ENCODE measurements at regions not wholly inside any gene's neighbourhood (a gene's known extent, or its start where the extent isn't known, plus 50 kb on each side); places are given as distances from the start of the nearest gene placed in this dataset.
"Not testable (repeated sequence)": the region's sequence is repeated elsewhere in the genome, so short reads cannot be mapped to it uniquely, and the experiment has no call there.

DNA sequence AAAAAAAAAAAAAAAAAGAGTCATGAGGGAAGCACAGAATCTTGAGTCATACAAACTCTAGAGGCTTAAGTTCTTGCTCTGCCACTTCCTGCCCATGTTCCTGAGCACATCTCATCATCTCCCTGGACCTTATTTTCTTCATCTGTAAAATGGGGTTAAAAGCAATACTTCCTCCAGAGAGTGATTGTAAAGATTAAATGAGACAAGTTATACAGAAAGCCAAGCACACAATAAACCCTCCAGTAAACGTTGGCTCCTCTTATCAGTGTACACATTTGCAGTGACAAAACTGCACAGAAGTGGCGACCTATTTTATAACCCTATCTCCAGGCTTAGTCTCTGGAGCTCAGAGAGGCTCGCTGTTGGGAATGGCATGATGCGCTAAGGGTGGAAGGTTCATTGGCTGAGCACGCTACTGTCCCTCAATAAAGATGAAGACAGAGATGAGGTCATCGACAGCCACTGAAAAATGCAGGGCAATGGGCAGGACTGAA, 82.1 kb downstream of the RRAGC start:
- H3K4me1 ChIP-seq (ENCODE audit: control insufficient read depth, insufficient read depth, low read length), result no peaks in the 10 kb centered on the region
- H3K9me3 ChIP-seq (ENCODE audit: control insufficient read depth, low read length), result no peaks in the 10 kb centered on the region
- H3K36me3 ChIP-seq (ENCODE audit: control insufficient read depth, insufficient read depth, low read length, severe bottlenecking), result no peaks in the 10 kb centered on the region
- H3K4me3 ChIP-seq (ENCODE audit: low read length), result no peak overlapping the region
- H3K27me3 ChIP-seq (replicated peaks; ENCODE audit: control insufficient read depth, insufficient read depth, low read length), result peaks cover 41% of the 10 kb centered on the region
- DNase-seq (ENCODE audit: low read depth), result no peak
- no peak overlapping the region for H3K9ac ChIP-seq (ENCODE audit: low read length)

DNA sequence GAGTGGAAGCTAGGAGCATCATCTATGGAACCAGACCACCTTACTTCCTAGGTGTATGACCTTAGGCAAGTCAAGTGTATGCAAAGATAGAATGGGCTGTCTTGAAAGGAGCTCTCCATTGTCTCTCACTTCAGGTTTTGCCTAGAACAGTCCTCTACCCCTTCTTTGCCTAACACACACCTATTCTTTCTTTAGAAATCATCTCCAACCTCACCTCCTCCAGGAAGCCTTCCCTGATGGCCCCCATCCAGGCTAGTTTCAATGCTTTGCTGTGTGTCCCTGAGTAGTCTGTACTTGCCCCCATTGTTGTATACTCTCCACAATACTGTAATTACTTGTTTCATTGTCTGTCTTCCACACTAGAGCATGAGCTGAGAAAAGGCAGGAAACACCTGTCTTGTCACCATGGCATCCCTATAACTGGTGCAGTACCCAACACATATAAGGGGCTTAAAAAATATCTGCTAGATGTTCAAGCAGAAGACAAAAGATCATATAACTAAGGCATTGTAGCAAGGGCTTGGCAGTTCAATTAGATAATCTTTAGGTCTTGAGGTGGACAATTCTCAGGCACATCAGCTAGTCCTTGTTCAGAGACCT, 83.0 kb downstream of the RRAGC start:
- peaks cover 32% of the 10 kb centered on the region for H3K27me3 ChIP-seq (replicated peaks; ENCODE audit: control insufficient read depth, insufficient read depth, low read length)
- no peak for DNase-seq (ENCODE audit: low read depth)
- no peak overlapping the region for H3K9ac ChIP-seq (ENCODE audit: low read length)
- no peak overlapping the region for H3K4me3 ChIP-seq (ENCODE audit: low read length)
- H3K36me3 ChIP-seq (ENCODE audit: control insufficient read depth, insufficient read depth, low read length, severe bottlenecking), result no peaks in the 10 kb centered on the region
- no peaks in the 10 kb centered on the region for H3K9me3 ChIP-seq (ENCODE audit: control insufficient read depth, low read length)
- H3K4me1 ChIP-seq (ENCODE audit: control insufficient read depth, insufficient read depth, low read length), result no peaks in the 10 kb centered on the region

DNA sequence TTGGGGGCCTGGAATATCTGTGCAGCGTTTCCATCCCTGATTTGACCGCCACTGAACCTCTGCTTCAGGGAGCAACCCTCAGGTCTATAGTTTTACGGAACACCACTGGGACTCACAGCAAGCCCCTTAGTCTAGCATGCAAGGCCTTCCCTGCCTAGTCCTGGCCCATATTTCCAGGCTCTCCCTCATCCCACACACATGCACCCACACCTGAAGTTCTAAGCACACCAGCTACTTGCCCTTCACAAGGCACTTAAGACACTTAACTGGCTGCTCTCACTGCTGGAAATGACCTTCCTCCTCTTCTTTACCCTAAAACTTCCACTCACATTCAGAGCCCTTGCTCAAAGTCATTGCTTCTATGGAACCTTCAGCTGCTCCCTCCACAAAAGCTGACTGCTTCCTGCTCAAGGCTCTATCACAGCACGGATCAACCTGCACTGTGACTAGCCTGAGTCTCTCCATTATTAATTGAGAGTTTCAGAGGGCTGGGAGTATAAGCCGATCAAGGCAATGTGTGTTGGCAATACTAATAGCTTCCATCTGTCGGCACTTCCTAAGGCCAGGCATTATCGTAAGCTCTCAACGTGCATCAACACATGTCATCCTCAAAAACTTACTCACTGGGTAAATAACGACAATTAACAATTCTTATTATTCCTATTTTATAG, 84.3 kb downstream of the RRAGC start:
- Histone ChIP-seq H3K9me3 (ENCODE audit: control insufficient read depth, low read length) (no peaks in the 10 kb centered on the region), H3K9ac (ENCODE audit: low read length) (no peak overlapping the region), H3K4me3 (ENCODE audit: low read length) (no peak overlapping the region), H3K4me1 (ENCODE audit: control insufficient read depth, insufficient read depth, low read length) (no peaks in the 10 kb centered on the region), H3K27me3 (replicated peaks; ENCODE audit: control insufficient read depth, insufficient read depth, low read length) (peaks cover 25% of the 10 kb centered on the region), H3K36me3 (ENCODE audit: control insufficient read depth, insufficient read depth, low read length, severe bottlenecking) (no peaks in the 10 kb centered on the region)
- no peak for DNase-seq (ENCODE audit: low read depth)

DNA sequence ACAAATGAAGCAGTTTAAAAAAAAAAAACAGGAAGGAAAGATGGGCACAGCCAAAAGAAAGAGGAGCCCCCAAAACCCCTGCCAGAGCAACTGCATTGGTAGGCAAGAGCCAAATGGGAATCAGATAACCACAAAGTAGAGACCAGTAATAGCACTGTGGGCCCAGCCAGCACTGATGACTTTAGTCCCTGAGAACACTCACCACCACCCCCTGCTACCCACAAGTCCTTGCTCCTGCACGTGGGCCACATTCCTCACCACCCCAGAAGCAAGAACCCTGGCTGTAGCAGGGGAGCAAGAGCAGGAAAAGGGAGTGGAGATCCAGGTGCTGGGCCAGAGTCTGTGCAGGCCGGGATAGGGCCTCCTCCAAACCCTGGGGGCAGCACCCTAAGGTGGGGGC, 86.1 kb downstream of the RRAGC start:
- H3K4me1 ChIP-seq (ENCODE audit: control insufficient read depth, insufficient read depth, low read length), result no peaks in the 10 kb centered on the region
- peaks cover 13% of the 10 kb centered on the region for H3K27me3 ChIP-seq (replicated peaks; ENCODE audit: control insufficient read depth, insufficient read depth, low read length)
- H3K4me3 ChIP-seq (ENCODE audit: low read length), result no peak overlapping the region
- no peaks in the 10 kb centered on the region for H3K36me3 ChIP-seq (ENCODE audit: control insufficient read depth, insufficient read depth, low read length, severe bottlenecking)
- DNase-seq (ENCODE audit: low read depth), result no peak
- H3K9me3 ChIP-seq (ENCODE audit: control insufficient read depth, low read length), result no peaks in the 10 kb centered on the region
- H3K9ac ChIP-seq (ENCODE audit: low read length), result no peak overlapping the region

DNA sequence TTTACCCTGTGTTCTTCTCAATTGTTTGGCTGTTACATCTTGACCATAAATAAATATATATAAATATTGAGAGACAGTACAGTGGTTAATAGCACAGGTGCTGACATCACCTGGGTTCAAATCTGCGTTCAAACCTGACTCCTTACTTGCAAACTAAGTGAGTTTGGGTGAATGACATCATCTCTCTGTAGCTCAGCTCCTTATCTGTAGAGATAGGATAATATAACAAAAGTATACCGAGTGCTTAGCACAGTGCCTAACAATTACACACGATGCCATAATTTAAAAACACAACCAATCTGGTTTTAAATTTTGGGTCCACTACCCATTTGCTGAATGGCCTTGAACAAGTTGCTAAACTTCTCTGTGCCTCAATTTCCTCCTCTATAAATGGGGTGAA, 86.6 kb downstream of the RRAGC start:
- H3K9me3 ChIP-seq (ENCODE audit: control insufficient read depth, low read length), result no peaks in the 10 kb centered on the region
- DNase-seq (ENCODE audit: low read depth), result no peak
- no peak overlapping the region for H3K4me3 ChIP-seq (ENCODE audit: low read length)
- no peaks in the 10 kb centered on the region for H3K36me3 ChIP-seq (ENCODE audit: control insufficient read depth, insufficient read depth, low read length, severe bottlenecking)
- H3K9ac ChIP-seq (ENCODE audit: low read length), result no peak overlapping the region
- no peaks in the 10 kb centered on the region for H3K4me1 ChIP-seq (ENCODE audit: control insufficient read depth, insufficient read depth, low read length)
- H3K27me3 ChIP-seq (replicated peaks; ENCODE audit: control insufficient read depth, insufficient read depth, low read length), result peaks cover 9% of the 10 kb centered on the region

DNA sequence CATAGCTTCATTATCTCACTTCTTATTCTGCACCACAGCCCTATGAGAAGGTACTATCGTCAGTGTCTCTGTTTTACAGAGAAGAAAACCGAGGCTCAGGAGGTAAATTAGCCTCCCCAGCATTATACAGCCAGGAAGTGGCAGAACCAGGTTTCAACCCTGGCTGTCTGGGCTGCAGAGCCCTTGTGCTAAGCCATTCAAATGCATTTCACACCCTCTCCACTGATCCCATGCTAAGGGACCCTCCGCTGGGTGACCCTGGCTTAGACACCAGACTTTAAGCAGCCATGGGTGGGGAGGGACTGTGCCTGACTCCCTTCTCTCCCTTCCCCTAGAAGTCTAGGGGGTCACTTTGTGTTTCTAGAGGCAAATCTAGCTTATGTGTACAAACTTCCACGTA, 87.5 kb downstream of the RRAGC start:
- Histone ChIP-seq H3K4me3 (ENCODE audit: low read length) (no peak overlapping the region), H3K36me3 (ENCODE audit: control insufficient read depth, insufficient read depth, low read length, severe bottlenecking) (no peaks in the 10 kb centered on the region), H3K27me3 (replicated peaks; ENCODE audit: control insufficient read depth, insufficient read depth, low read length) (peaks cover 10% of the 10 kb centered on the region), H3K9ac (ENCODE audit: low read length) (no peak overlapping the region), H3K4me1 (ENCODE audit: control insufficient read depth, insufficient read depth, low read length) (no peaks in the 10 kb centered on the region), H3K9me3 (ENCODE audit: control insufficient read depth, low read length) (no peaks in the 10 kb centered on the region)
- DNase-seq (ENCODE audit: low read depth), result no peak

DNA sequence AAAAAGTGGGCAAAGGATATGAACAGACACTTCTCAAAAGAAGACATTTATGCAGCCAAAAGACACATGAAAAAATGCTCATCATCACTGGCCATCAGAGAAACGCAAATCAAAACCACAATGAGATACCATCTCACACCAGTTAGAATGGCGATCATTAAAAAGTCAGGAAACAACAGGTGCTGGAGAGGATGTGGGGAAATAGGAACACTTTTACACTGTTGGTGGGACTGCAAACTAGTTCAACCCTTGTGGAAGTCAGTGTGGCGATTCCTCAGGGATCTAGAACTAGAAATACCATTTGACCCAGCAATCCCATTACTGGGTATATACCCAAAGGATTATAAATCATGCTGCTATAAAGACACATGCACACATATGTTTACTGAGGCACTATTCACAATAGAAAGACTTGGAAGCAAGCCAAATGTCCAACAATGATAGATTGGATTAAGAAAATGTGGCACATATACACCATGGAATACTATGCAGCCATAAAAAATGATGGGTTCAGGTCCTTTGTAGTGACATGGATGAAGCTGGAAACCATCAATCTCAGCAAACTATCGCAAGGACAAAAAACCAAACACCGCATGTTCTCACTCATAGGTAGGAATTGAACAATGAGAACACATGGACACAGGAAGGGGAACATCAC, 88.9 kb downstream of the RRAGC start:
- not testable (repeated sequence) for H3K4me1 ChIP-seq (ENCODE audit: control insufficient read depth, insufficient read depth, low read length); DNase-seq (ENCODE audit: low read depth); H3K36me3 ChIP-seq (ENCODE audit: control insufficient read depth, insufficient read depth, low read length, severe bottlenecking); H3K9me3 ChIP-seq (ENCODE audit: control insufficient read depth, low read length); H3K9ac ChIP-seq (ENCODE audit: low read length); H3K27me3 ChIP-seq (replicated peaks; ENCODE audit: control insufficient read depth, insufficient read depth, low read length); H3K4me3 ChIP-seq (ENCODE audit: low read length)

DNA sequence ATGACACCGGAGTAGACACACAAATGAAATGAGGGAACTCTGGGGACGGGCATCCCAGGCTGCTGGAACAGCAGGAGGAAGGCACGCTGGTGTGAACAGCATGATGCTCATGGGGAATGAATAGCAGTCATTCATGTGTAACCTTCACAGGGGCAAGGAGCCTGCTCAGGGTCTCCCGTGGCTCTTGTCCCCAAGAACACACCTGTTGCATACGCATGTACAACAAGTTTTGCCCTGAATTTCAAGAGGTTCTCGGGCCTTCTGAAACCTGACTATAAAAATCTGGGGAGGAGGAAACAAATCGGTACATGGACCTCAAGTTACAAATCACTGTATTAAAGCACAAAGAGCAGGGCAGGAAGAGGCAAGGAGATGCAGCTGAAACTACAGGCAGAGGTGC, 93.4 kb downstream of the RRAGC start:
- Histone ChIP-seq H3K36me3 (ENCODE audit: control insufficient read depth, insufficient read depth, low read length, severe bottlenecking) (no peaks in the 10 kb centered on the region), H3K9me3 (ENCODE audit: control insufficient read depth, low read length) (no peaks in the 10 kb centered on the region), H3K27me3 (replicated peaks; ENCODE audit: control insufficient read depth, insufficient read depth, low read length) (peaks cover 3% of the 10 kb centered on the region), H3K4me1 (ENCODE audit: control insufficient read depth, insufficient read depth, low read length) (no peaks in the 10 kb centered on the region), H3K4me3 (ENCODE audit: low read length) (no peak overlapping the region), H3K9ac (ENCODE audit: low read length) (no peak overlapping the region)
- DNase-seq (ENCODE audit: low read depth), result no peak

DNA sequence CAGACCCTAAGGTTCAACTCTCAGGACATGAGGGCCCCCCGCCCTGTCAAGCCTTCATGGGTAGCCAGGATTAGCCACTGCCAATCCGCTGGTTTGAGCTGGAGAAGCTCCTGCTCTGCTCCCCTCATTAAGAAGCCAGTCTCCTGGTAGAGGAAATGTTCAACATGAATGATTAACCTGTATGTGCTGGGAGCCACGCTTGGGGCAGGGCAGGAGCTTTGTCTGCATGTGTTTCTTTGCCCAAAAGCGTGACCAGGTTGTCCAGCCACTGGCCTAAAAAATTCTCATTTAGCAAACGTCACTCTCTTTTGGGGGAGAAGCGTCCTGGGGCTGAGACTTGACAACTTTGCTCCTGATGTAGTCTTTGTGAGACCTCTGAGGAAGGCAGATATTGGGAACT, 96.5 kb downstream of the RRAGC start:
- Histone ChIP-seq H3K27me3 (replicated peaks; ENCODE audit: control insufficient read depth, insufficient read depth, low read length) (peaks cover 3% of the 10 kb centered on the region), H3K4me1 (ENCODE audit: control insufficient read depth, insufficient read depth, low read length) (no peaks in the 10 kb centered on the region), H3K9me3 (ENCODE audit: control insufficient read depth, low read length) (no peaks in the 10 kb centered on the region), H3K9ac (ENCODE audit: low read length) (no peak overlapping the region), H3K36me3 (ENCODE audit: control insufficient read depth, insufficient read depth, low read length, severe bottlenecking) (no peaks in the 10 kb centered on the region), H3K4me3 (ENCODE audit: low read length) (no peak overlapping the region)
- DNase-seq (ENCODE audit: low read depth), result no peak

DNA sequence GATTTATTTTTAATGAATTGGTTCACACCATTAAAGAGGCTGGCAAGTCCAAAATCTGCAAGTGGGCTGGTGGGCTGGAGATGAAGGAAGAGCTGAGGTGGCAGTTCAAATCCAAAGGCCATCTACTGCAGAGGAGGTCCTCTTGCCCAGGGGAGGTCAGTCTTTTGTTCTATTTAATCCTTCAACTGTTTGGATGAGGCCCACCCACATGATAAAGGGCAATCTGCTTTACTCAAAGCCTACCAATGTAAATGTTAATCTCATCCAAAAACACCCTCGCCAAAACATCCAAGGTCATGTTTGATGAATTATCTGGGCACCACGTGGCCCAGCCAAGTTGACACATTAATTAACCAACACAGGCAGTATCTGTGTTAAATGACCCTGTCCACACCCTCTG, 99.0 kb downstream of the RRAGC start:
- Histone ChIP-seq H3K9me3 (ENCODE audit: control insufficient read depth, low read length) (no peaks in the 10 kb centered on the region), H3K4me3 (ENCODE audit: low read length) (no peak overlapping the region), H3K9ac (ENCODE audit: low read length) (no peak overlapping the region), H3K4me1 (ENCODE audit: control insufficient read depth, insufficient read depth, low read length) (no peaks in the 10 kb centered on the region), H3K27me3 (replicated peaks; ENCODE audit: control insufficient read depth, insufficient read depth, low read length) (no peaks in the 10 kb centered on the region), H3K36me3 (ENCODE audit: control insufficient read depth, insufficient read depth, low read length, severe bottlenecking) (no peaks in the 10 kb centered on the region)
- DNase-seq (ENCODE audit: low read depth), result no peak

DNA sequence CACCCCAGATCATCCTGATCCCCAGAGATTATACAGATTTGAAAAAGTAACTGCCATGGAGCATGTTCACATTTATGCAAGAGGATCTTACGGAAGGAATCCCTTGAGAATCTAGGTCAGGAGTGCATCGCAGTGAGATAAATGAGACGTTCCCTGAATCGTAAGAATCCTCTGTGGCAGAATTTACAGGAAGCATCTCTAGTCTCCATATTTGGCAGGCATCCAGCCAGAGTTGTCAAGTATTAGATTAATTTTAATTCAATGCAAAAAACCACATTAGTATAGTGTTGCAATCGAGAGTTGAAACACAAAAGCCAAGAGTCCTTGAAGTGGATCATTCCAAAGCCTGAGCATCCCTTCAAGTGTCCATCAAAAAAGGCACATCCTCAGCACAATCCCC, 100.8 kb downstream of the RRAGC start:
- Histone ChIP-seq H3K27me3 (replicated peaks; ENCODE audit: control insufficient read depth, insufficient read depth, low read length) (no peaks in the 10 kb centered on the region), H3K4me3 (ENCODE audit: low read length) (no peak overlapping the region)

More for the DNA sequence above, 100.8 kb downstream of the RRAGC start:
- Histone ChIP-seq H3K9ac (ENCODE audit: low read length) (no peak overlapping the region), H3K4me1 (ENCODE audit: control insufficient read depth, insufficient read depth, low read length) (no peaks in the 10 kb centered on the region), H3K9me3 (ENCODE audit: control insufficient read depth, low read length) (no peaks in the 10 kb centered on the region), H3K36me3 (ENCODE audit: control insufficient read depth, insufficient read depth, low read length, severe bottlenecking) (no peaks in the 10 kb centered on the region)
- no peak for DNase-seq (ENCODE audit: low read depth)

Measured in adipocyte (in vitro differentiated cells).